ENCODE measurements at regions not wholly inside any gene's neighbourhood (a gene's known extent, or its start where the extent isn't known, plus 50 kb on each side); places are given as distances from the start of the nearest gene placed in this dataset.
"Not testable (repeated sequence)": the region's sequence is repeated elsewhere in the genome, so short reads cannot be mapped to it uniquely, and the experiment has no call there.

DNA sequence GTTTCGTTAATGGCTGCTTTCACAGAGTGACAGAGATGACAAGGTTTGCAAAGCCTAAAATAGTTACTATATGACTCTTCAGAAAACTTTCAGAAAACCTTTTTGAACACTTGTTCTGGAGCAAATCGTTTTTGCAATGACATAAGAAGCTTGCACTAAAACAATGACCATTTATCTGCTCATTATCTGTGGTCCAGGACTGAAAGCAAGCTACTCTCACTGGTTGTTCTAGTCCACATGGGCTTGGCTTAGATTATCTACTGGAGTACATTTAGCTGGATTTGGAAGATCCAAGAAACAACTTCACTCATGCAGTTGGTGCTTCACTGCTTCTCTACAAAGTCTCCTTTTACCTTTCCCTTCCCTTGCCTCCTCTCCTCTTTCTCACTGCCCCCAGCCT lies 1836.4 kb upstream of the AGA start:
- DNase-seq (ENCODE audit: low spot score): no peak

- DNase-seq (ENCODE audit: low spot score): no peak
Observed at GRCh38 chr4:179285696-179286095, 1843.5 kb upstream of the AGA start.

DNA sequence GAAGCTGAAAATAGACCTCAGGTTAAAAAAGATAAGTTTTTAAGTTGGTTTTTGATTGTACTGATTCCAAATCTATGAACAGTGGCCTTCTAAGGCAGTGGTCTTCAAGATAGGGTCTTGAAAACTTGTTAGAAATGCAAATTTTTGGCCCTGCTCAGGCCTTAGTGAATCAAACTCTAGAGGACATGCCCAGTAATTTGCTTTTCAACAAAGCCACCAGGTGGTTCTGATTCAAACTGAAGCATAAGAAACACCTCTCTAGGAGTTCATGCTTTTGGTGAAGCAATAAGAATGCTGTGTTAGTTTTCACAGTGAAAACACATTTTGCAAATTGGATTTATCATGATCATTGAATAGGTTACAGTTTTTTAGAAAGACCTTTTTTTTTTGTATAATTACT lies 1849.4 kb upstream of the AGA start:
- DNase-seq (ENCODE audit: low spot score): no peak

- no peak for DNase-seq (ENCODE audit: low spot score)
Observed at GRCh38 chr4:179292468-179292867, 1850.2 kb upstream of the AGA start.

DNA sequence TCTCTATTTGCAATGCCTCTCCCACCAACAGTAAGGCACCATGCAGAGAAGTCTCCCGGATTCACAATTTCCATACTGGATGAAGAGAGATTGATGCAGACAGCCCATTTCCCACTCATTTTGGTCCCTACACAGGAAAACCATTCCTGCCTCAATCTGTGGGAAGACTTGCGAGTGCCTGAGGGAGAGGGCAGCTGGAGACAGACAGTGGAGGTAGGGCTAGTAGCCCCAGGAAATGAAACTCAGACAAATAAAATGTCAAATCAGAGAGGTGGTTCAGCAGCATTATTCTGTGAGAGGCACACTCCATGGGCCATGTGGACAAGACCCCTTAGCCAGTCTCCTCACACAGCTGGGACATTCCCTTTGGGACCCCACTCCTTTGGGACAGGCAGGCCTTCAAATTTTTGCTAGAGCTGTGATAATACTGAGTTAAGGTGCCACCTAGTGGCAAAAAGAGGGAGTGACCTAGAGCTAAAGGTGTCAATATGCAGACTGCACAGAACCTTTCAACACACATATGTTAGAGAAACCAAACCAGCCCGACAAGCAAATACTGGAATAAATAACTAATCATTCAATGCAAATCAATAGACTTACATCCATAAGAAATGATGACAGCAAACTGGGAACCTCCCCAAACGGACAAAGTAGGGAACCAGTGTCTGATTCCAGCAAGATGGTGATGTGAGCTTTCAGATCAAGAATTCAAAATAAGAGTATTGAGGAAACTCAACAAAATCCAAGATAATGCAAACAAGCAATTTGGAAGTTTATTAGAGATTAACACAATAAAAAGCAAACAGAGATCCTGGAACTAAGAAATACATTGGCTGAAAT lies 1865.3 kb upstream of the AGA start:
- DNase-seq (ENCODE audit: low spot score): peak; percentile 16

- no peak for DNase-seq (ENCODE audit: low spot score)
Observed at GRCh38 chr4:179313823-179314222, 1871.6 kb upstream of the AGA start.

GRCh38 chr4:179325181-179325580 lies 1882.9 kb upstream of the AGA start:
- DNase-seq (ENCODE audit: low spot score): no peak

GRCh38 chr4:179328627-179329026 lies 1886.4 kb upstream of the AGA start:
- DNase-seq (ENCODE audit: low spot score): no peak

DNA sequence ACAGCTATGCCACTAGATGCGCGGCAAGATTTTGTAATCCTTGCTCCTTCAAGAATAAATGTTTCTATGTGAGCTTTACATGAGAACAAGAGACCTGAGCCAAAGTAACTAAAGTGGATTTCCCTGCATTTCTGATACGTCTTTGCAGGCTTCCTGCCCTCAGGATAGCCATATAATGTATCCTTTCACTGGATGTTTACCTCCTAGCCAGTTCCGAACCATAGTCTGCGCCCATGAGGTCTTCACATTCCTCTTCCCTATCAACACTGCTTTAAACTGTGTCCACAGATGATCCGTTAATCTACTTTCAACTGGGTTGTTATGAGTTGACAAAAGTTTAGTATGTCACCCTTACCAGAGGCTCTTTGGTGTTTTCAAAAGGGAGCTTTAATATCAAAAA lies 1889.1 kb upstream of the AGA start:
- no peak for DNase-seq (ENCODE audit: low spot score)

- DNase-seq (ENCODE audit: low spot score): no peak
Observed at GRCh38 chr4:179344861-179345260, 1902.6 kb upstream of the AGA start.

DNA sequence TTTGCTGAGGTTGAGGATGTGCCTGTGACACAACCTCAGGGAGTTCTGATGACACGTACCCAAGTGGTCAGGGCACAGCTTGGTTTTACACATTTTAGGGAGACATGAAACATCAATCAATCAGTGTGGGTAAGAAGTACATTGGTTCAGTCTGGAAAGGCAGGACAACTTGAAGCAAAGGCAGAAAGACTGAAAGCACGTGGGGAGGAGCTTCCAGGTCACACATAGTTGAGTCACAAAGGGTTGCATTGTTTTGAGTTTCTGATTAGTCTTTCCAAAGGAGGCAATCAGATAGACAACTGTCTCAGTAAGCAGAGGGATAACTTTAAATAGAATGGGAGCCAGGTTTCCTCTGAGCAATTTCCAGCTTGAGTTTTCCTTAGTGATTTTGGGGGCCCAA lies 1910.0 kb upstream of the AGA start:
- DNase-seq (ENCODE audit: low spot score): no peak

DNA sequence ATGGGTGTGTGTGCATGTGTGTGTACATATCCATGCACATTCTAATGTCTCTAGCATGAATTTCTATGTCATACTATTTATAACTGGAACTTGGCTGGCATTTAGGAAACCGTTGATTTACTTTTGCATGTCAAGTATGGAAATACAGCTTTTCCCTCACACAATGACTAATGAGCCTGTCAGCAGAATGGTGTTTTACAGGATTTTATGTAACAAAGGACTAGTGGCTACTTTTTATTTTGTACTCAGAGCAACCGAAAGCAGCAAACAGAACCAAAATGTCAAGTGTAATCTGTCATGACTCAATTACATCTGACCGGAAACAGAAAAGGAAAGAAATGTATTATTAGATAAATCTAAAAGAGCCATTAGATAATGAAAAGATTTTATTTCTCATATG lies 1911.5 kb upstream of the AGA start:
- DNase-seq (ENCODE audit: low spot score): no peak

- DNase-seq (ENCODE audit: low spot score): no peak
Observed at GRCh38 chr4:179361978-179362486, 1919.8 kb upstream of the AGA start.

GRCh38 chr4:179365932-179366331 lies 1923.7 kb upstream of the AGA start:
- DNase-seq (ENCODE audit: low spot score): not testable (repeated sequence)

DNA sequence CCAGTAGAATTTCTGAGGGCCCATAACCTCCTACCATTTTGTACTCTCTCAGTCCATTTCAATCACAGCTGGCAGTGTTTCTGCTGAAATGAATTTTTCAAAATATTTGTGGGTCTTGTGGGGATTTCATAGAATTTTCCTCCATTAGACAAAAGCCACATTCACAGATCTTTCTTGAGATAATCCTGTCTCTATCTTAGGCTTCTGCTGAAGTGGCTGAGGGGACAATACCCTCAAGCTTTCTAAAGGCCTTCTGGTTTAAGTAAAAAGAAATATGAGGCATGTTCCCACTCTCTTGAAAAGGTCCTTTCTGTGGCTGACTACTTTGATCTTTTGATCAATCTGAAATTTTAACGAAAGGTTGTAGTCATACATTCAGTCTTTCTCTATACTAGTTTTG lies 1930.0 kb upstream of the AGA start:
- no peak for DNase-seq (ENCODE audit: low spot score)

DNA sequence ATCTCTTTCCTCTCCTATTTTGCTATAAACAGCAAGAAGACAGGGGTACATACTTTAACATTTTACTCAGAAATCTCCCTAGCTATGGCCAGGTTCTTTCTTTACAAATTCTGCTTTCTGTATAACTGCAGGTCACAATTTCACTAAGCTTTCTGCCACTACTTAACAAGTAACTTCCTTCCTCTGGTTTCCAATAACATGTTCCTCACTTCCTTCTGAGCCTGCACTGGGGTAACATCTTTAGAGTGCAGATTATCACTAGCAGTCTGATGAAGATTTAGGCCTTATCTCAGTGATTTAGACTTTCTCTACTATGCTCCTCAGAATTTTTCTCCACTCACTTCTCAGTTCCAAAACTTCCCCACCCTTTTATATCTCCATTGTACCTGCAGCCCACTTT lies 1930.5 kb upstream of the AGA start:
- DNase-seq (ENCODE audit: low spot score): no peak

- DNase-seq (ENCODE audit: low spot score): not testable (repeated sequence)
Observed at GRCh38 chr4:179378847-179379246, 1936.6 kb upstream of the AGA start.

DNA sequence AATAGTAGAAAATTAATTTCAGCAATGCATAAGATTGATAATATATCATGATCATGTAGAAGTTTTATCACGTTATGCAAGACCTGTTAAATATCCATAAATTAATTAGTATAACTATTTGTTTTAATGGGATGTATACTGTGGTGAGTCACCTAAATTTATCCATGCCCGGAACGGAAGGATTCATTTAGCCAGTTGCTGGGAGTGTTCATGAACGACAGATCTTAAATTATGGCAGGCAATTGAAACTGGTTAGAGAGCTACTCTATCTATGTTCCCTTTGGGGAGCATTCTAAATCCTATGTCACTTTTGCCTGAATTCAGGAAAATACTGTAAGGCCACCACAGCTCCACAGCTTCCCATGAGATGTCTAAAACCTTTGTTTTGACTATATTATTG lies 1950.5 kb upstream of the AGA start:
- no peak for DNase-seq (ENCODE audit: low spot score)

DNA sequence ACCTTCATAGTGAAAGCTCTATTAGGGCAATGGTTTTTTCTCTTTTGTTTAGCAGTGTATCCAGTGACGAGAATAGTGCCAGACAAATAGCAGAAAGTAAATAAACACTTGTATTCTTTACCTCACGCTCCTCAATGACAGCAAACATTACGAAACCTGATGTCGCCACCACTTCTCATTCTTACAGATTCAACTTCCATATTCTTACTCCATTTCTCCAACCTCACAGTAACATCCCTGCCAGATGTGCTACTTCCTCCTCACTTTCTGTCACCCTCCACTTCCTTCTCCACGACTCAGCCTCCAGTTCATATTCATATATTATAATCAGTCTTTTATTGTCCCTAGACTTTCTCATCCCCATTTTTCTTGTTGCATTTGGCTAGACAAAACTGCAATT lies 1956.2 kb upstream of the AGA start:
- no peak for DNase-seq (ENCODE audit: low spot score)

GRCh38 chr4:179399054-179399782 lies 1957.0 kb upstream of the AGA start:
- no peak for DNase-seq (ENCODE audit: low spot score)

DNA sequence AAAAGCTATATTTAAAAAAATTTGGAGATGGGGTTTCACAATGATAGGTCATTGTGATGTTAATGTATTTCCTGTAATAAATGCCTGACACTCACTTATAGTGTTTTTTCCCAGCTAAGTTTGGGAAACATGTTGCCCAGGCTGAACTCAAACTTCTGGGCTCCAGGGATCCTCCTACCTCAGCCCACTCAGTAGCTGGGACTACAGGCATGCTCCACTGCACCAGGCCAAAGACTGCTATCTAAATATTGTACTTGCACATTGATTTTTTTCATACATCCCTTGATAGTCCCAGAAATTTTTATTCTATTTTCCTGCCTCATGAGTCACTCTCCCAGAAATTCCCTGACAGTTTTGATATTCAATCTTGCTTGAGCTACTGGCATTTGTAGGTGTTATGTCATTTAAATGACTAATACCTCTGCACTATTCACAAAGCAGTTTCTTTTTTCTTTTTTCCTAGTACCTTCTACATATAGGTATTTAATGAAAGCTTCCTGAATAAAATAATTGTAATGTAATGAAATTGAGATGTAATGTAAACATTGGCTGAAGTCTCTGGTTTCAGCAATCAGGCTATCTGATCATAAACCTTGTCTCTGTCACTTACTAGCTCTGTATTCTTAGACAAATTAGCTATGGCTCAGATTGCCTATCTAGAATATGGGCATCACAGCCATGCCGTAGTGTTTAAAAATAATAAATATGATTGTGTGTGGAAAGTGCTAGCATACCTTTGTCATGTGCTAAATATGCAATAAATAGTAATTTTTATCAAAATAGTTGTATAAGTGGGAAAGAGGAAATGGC lies 1973.0 kb upstream of the AGA start:
- DNase-seq (ENCODE audit: low spot score): no peak

DNA sequence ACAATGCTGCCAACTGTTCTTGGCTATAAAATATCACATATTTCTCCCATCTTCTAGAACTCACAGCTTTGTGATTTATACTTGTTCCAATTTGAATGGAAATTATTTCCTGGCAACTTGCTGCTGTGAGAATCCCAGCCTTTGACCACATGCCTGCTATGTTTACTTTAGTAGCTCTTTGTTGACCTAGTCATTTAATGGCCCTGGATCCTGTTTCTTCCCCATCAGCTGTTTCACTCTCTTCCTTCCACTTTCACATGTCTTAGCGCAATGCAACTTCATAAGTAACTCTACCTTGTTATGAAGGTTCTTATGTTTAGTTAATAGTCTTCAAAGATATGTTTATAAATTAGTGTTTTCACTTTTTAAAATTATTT lies 1973.6 kb upstream of the AGA start:
- DNase-seq (ENCODE audit: low spot score): no peak

GRCh38 chr4:179417357-179417756 lies 1975.1 kb upstream of the AGA start:
- no peak for DNase-seq (ENCODE audit: low spot score)
